Dedifferentiated amniotic fluid mesenchymal stem cell (primary cell): ENCODE measurements at regions not wholly inside any gene's neighbourhood (a gene's known extent, or its start where the extent isn't known, plus 50 kb on each side); places are given as distances from the start of the nearest gene placed in this dataset.
"Not testable (repeated sequence)": the region's sequence is repeated elsewhere in the genome, so short reads cannot be mapped to it uniquely, and the experiment has no call there.

Experiments
- DNase-seq: peaks from one replicate; pipeline ENCODE4 v3.0.0-alpha.2; 2016; ENCODE audit errors: extremely low spot score

- DNase-seq = no peak
These were observed 194.0 kb downstream of the COX18 start for GRCh38 chr4:72875545-72875944.

- DNase-seq = no peak
These were observed 194.4 kb downstream of the COX18 start for GRCh38 chr4:72875138-72875537.

- no peak for DNase-seq
These were observed 204.6 kb downstream of the COX18 start for GRCh38 chr4:72864898-72865297.

- not testable (repeated sequence) for DNase-seq
These were observed 205.2 kb downstream of the COX18 start for GRCh38 chr4:72864277-72864676.

GRCh38 chr4:72860766-72861165 lies 208.8 kb downstream of the COX18 start:
- DNase-seq = no peak

GRCh38 chr4:72858328-72858727 lies 211.2 kb downstream of the COX18 start:
- DNase-seq = peak; percentile 64

- no peak for DNase-seq
These were observed 211.7 kb downstream of the COX18 start for GRCh38 chr4:72857787-72858186.

- DNase-seq = no peak
These were observed 212.3 kb downstream of the COX18 start for GRCh38 chr4:72857216-72857615.

- DNase-seq = no peak
These were observed 223.0 kb downstream of the COX18 start for GRCh38 chr4:72846280-72847111.

GRCh38 chr4:72843466-72843865 lies 226.1 kb downstream of the COX18 start:
- DNase-seq = no peak

- DNase-seq = no peak
These were observed 227.2 kb downstream of the COX18 start for GRCh38 chr4:72842323-72842722.

- not testable (repeated sequence) for DNase-seq
These were observed 229.3 kb downstream of the COX18 start for GRCh38 chr4:72840166-72840565.

- no peak for DNase-seq
These were observed 240.7 kb downstream of the COX18 start for GRCh38 chr4:72828864-72829263.

- DNase-seq = no peak
These were observed 241.5 kb downstream of the COX18 start for GRCh38 chr4:72827968-72828367.

GRCh38 chr4:72820107-72820506 lies 249.4 kb downstream of the COX18 start:
- DNase-seq = no peak

- DNase-seq = no peak
These were observed 248.0 kb upstream of the ADAMTS3 start for GRCh38 chr4:72817012-72817411.

GRCh38 chr4:72814241-72814640 lies 245.2 kb upstream of the ADAMTS3 start:
- DNase-seq = no peak

- DNase-seq = no peak
These were observed 240.2 kb upstream of the ADAMTS3 start for GRCh38 chr4:72809208-72809607.

- no peak for DNase-seq
These were observed 236.3 kb upstream of the ADAMTS3 start for GRCh38 chr4:72805284-72805683.

- DNase-seq = no peak
These were observed 228.5 kb upstream of the ADAMTS3 start for GRCh38 chr4:72797486-72797885.

GRCh38 chr4:72791054-72791453 lies 222.0 kb upstream of the ADAMTS3 start:
- DNase-seq = no peak

- DNase-seq = no peak
These were observed 217.5 kb upstream of the ADAMTS3 start for GRCh38 chr4:72786401-72786990.

- no peak for DNase-seq
These were observed 210.2 kb upstream of the ADAMTS3 start for GRCh38 chr4:72779241-72779640.
